ENCODE measurements at regions not wholly inside any gene's neighbourhood (a gene's known extent, or its start where the extent isn't known, plus 50 kb on each side); places are given as distances from the start of the nearest gene placed in this dataset.

DNA sequence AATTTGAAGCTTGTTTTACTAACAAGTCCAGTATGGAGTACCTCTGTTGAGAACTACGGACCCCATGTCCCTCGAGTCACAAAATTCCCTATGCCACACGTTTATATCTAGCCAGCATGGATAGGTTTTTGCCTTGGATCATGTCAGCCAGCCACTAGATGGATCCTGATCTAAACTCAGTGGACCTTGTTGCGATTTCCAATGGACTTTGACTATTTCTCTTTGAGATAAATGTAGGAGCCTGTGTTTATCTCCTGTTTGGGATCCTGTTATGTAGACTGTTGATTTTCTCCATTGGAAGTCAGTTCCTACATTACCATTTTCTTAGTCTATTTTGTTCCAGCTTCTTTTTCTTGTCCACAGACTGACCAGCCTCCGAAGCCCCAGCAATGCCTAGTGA, 127.1 kb upstream of the BMAL1 start:
- TF ChIP-seq CTCF (IDR thresholded peaks at IDR 0.05) (no peak), POLR2A (IDR thresholded peaks at IDR 0.05) (no peak)
